GM18520 (cell line): ENCODE measurements at regions not wholly inside any gene's neighbourhood (a gene's known extent, or its start where the extent isn't known, plus 50 kb on each side); places are given as distances from the start of the nearest gene placed in this dataset.
"Not testable (repeated sequence)": the region's sequence is repeated elsewhere in the genome, so short reads cannot be mapped to it uniquely, and the experiment has no call there.

Source experiments
- ATAC-seq: cut with Tn5 transposase; IDR thresholded peaks from one replicate; pipeline ENCODE4 v1.9.1; 2021; ENCODE audit not compliant: unreplicated experiment

- ATAC-seq: no peak
Measured at GRCh38 chrX:106220177-106220576, 52.1 kb downstream of the PWWP3B start.

GRCh38 chrX:106243376-106243775 lies 75.3 kb downstream of the PWWP3B start:
- no peak for ATAC-seq

GRCh38 chrX:106246511-106246910 lies 78.4 kb downstream of the PWWP3B start:
- no peak for ATAC-seq

- ATAC-seq: no peak
Measured at GRCh38 chrX:106247162-106247561, 79.1 kb downstream of the PWWP3B start.

- no peak for ATAC-seq
Measured at GRCh38 chrX:106249706-106250379, 81.7 kb downstream of the PWWP3B start.

GRCh38 chrX:106263817-106264216 lies 95.7 kb downstream of the PWWP3B start:
- no peak for ATAC-seq

- not testable (repeated sequence) for ATAC-seq
Measured at GRCh38 chrX:106273947-106274587, 106.0 kb downstream of the PWWP3B start.

- not testable (repeated sequence) for ATAC-seq
Measured at GRCh38 chrX:106275172-106275571, 107.1 kb downstream of the PWWP3B start.

GRCh38 chrX:106278951-106279350 lies 110.8 kb downstream of the PWWP3B start:
- no peak for ATAC-seq

GRCh38 chrX:106281383-106281782 lies 113.3 kb downstream of the PWWP3B start:
- ATAC-seq: no peak

GRCh38 chrX:106283841-106284240 lies 115.7 kb downstream of the PWWP3B start:
- ATAC-seq: no peak

GRCh38 chrX:106284431-106285025 lies 116.4 kb downstream of the PWWP3B start:
- no peak for ATAC-seq

GRCh38 chrX:106286053-106286650 lies 118.0 kb downstream of the PWWP3B start:
- ATAC-seq: no peak

GRCh38 chrX:106290778-106291177 lies 122.7 kb downstream of the PWWP3B start:
- ATAC-seq: not testable (repeated sequence)

GRCh38 chrX:106291779-106292390 lies 123.8 kb downstream of the PWWP3B start:
- ATAC-seq: not testable (repeated sequence)

GRCh38 chrX:106300239-106300638 lies 132.1 kb downstream of the PWWP3B start:
- ATAC-seq: no peak

- ATAC-seq: no peak
Measured at GRCh38 chrX:106300656-106301055, 132.6 kb downstream of the PWWP3B start.

GRCh38 chrX:106302304-106302703 lies 134.2 kb downstream of the PWWP3B start:
- ATAC-seq: no peak

GRCh38 chrX:106306391-106306947 lies 138.4 kb downstream of the PWWP3B start:
- ATAC-seq: no peak

- ATAC-seq: no peak
Measured at GRCh38 chrX:106323357-106323756, 155.3 kb downstream of the PWWP3B start.

- no peak for ATAC-seq
Measured at GRCh38 chrX:106331606-106332005, 163.5 kb downstream of the PWWP3B start.
